ENCODE measurements at regions not wholly inside any gene's neighbourhood (a gene's known extent, or its start where the extent isn't known, plus 50 kb on each side); places are given as distances from the start of the nearest gene placed in this dataset.
"Not testable (repeated sequence)": the region's sequence is repeated elsewhere in the genome, so short reads cannot be mapped to it uniquely, and the experiment has no call there.

DNA sequence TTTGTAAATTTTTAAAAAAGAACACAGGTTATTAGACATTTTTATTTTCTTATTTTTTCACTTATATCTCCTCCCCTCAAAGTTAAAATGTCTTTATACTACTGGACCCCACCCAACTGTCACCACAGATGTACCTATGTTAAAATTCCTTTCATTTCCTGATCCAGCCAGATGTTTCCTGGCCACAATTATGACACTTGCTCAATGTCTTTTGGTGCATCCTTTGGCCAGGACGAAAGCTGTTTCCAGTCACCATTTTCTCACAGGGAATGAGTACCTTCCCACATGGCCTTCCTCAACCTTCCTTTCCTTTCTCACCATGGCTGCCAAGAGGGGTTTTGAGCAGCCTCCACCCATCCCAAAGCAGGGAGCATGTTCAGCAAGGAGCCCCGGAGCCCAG lies 365.7 kb upstream of the MAF start:
- no peak for DNase-seq

- DNase-seq, result no peak
Observed at GRCh38 chr16:79965718-79966117, 365.2 kb upstream of the MAF start.

- no peak for DNase-seq
Observed at GRCh38 chr16:79964104-79964503, 363.6 kb upstream of the MAF start.

DNA sequence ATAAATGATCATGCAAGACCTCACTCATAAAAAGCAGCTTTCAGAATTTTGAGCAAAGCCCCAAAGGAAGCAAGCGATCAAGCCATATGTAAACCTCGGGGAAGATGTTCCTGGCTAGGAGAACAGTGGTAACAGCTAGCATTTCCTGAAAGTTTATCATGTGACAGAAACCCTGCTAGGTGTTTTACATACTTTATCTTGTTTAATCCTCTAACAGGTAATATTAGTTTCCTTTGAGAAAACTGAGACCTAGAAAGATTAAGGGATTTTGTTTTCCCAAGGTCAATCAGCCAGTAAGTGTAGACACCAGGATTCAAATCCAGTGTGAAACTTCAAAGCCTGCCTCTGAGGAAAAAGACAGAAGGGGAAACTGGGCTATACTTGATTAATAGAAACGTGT lies 362.4 kb upstream of the MAF start:
- DNase-seq, result no peak

DNA sequence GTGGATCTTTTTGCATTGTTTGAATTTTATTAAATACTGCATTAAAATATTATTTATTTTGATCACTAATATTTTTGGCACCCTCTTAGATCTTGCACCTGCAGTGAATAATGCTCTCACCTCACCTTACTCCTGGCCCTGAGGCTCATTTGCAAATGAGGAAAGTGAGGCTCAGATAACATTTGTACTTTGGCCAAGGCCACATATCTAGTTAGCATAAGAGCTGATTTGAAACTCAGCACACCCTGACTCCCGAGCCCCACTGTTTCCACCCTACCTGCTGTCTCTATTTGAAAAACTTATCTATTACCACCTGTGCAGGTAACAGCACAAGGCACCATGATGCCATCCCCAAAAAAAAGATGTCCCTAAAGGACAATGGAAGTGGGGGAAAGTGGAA lies 358.7 kb upstream of the MAF start:
- no peak for DNase-seq

DNA sequence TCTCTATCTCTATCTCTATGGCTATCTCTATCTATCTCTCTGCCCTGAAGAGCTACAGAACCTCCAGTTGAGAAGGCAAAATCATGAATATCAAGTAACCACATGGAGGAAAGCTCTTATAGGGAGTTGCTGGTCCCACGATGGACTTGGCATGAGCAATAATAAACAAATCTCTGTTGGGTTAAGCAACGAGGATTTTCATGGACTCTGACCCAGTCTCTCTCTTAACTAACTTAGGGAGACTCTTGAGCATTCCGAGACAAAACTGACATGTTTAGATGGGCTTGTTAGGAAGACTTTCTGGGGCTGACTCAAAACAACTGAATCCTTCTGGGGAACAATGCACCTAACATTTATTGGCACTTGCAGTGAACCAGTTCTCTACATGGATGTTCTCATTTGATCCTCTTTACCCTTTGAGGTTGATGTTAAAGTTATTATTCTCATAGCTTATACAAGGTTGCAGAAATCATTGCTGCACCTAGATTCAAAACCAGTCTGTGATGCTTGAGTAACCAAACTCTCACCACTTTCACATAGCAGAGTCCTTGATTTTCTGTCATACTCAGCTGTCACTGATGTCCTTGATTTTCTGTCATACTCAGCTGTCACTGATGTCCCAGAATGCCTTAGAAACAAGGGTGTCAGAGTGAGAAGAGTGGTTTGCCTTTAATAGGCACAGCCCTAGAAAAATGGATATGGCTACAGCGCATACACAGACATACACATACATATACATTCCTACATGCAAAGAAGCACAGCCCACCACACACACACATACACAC lies 354.6 kb upstream of the MAF start:
- DNase-seq, result no peak

DNA sequence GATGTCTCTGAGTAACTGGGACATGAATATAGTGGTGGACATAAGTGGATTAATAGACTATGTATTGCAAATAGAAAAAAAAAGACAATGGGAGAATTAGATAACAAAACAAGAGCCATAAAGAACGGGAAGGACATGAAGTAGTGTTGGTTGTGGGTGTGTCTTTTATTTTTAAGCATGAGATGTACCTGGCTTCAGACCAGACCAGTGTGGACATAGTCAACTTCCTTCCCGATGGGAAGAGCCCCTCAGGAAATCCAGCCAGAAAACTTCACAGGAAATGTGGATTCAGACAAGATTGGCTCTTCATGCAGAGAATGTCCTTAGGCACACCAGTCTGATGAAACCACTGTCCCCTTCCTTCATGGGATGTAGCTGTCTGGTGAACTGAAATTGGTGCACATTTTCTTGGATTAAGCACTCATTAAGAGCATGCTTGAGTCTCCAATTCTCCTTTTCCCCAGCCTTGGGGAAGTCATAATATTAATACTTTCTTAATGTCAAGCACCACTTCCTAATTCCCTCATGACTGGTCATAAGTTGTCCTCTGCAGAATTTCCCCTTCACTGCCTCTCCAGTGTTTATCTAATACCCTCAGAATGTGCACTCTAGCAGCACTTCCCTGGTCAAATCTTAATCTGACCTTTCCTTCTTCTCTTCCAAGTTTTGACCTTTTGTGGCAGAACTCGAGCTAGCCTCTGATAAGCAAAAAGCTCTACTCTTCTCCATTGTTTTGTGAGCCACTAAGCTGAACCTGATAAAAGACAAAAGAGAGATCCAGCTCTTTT lies 350.6 kb upstream of the MAF start:
- DNase-seq, result no peak

DNA sequence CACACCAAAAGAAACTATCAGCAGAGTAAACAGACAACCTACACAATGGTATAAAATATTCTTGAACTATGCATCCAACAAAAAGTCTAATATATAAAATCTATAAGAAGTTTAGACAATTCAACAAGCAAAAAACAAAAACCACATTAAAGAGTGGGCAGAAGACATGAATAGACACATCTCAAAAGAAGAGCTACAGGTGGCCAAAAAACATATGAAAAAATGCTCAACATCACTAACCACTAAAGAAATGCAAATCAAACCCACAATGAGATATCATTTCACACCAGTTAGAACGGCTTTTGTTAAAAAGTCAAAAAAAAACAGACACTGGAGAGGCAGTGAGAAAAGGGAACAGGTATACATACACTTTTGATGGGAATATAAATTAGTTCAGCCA lies 348.9 kb upstream of the MAF start:
- DNase-seq, result no peak

GRCh38 chr16:79947771-79948170 lies 347.2 kb upstream of the MAF start:
- DNase-seq, result no peak

- no peak for DNase-seq
Observed at GRCh38 chr16:79946252-79946651, 345.7 kb upstream of the MAF start.

- DNase-seq, result no peak
Observed at GRCh38 chr16:79943736-79944135, 343.2 kb upstream of the MAF start.

DNA sequence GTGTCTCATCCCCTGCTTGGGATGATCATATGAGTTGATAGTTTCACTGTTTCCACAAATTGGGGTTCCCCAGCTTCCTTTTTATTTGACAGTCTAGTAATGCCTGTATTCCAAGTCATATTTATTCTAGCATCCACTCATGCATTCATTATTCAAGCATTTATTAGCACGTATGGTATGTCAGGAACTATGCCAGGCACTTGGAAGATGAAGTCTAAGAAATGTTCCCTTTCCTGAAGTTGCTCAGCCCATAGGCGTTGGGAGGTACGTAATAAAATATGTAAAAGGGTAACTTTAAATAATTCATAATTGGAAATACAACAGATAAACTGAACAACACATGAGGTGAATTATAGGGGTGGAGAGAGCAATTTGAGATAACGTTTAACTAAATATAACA lies 338.0 kb upstream of the MAF start:
- DNase-seq, result no peak

GRCh38 chr16:79937671-79938070 lies 337.1 kb upstream of the MAF start:
- not testable (repeated sequence) for DNase-seq

GRCh38 chr16:79933603-79934002 lies 333.1 kb upstream of the MAF start:
- DNase-seq, result no peak

DNA sequence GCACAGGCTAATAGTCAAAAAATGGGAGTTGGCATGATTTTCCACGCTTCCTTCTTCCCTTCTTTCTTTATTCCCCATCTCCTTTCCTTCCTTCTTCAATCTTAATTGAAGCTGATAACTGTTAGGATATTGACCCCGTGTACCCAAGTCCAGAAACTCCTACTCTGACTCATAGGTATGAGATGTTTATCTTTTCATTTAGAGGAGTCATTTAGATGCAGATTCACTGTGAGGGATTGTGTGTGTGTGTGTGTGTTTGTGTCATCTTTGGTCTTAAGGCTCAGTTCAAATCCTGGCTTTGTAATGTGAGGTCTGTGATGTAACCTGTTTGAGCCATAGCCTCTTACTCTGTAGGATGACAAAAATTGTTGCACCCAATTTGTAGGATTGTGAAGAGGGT lies 332.0 kb upstream of the MAF start:
- DNase-seq, result no peak

GRCh38 chr16:79931721-79932120 lies 331.2 kb upstream of the MAF start:
- no peak for DNase-seq

DNA sequence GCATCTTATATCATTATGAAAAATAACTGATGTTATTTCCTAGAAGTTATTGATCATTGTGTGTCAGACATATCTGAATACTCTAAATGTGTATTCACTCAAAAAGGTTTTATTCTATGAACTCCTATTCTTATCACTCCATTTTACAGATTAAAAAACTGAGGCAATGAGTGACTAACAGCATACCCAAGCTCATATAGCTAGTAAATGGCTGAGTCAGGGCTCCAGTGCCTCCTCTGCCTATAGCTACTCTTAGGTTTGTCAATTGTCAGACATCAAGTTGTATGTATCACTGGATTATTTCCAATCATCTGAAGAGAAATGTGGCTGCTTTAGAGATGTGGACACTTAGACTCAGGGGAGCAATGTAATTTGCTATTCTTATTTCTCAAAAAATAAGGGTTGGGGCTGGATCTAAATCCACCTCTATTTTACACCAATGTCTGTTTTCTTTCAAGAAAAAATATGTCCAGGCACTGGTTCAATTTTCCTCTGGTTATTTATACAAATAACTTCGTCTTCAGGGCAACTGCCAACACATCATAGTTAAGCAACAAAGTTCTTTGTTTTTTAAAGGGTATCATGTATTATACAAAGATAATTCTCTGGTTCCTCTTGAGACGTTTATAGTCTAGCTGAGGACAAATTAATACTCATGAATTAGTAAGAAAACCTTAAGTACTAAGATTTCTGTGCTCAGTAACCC lies 328.9 kb upstream of the MAF start:
- DNase-seq, result no peak

- no peak for DNase-seq
Observed at GRCh38 chr16:79928142-79928873, 327.8 kb upstream of the MAF start.

DNA sequence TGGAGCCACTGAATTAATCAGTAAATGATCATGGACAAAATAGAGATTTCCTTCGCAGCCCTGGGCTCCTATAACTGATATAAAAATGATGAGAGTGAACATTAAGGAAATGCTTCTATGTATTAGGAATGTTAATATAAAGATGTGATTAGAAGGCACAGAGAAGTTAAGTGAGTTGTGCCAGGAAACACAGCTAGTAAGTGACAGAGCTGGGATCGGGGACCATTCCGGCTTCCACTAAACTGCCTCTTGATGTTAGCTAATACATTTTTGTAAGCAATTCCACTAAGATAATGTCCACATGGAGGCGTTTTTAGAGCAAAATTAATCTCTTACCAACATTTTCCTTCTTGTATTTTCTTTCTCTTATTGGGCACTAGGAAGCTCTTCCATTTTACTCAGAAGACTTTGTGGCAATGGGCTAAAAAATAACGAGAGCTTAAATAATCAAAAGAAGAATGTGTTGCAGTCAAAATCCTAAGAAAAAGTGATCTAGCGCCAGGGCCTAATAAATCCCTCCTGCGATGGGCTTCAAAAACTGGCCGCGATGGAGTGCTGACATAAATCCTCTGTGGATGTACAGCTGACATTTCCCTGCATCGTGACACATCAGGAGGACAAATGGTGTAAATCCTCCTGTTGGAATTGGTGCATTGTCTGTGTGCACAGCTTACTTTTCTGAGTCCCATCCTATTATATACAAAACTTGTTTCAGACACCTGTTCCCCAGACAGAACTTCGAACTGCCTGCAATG lies 326.1 kb upstream of the MAF start:
- no peak for DNase-seq

DNA sequence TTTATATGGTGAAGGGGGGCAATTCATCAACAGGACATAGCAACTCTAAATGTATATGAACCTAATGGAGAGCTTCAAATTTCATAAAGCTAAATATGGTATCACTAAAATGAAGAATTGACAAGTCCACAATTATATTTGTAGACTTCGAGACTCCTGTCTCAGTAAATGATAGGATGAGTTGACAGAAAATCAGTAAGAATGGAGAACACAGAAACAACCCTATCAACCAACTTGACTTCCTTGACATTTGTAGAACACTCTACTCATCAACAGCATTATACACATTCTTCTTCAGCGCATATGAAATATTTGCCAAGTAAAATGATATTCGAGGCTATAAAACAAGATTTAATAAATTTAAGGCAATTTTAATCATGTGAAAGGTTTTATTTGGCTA lies 322.9 kb upstream of the MAF start:
- no peak for DNase-seq

GRCh38 chr16:79920685-79921084 lies 320.1 kb upstream of the MAF start:
- no peak for DNase-seq

DNA sequence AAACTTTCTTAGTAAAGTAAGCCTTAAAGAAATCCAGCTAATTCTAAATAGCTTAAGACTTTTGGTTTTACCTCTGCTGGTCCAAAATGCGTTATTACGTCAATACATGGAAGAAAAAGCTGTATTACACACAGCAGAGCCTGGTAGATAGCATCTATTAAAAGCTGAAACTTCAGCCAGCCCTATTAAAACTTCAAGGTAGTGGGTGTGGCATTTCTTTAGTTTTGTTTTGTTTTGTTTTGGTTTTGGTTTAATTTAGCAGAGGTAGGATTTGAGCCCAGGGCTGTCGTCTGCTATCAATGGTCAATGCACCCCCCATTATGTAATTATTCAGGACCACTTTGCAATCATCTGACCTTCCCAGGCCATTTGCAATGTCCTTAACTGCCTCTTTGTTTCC lies 318.4 kb upstream of the MAF start:
- DNase-seq, result no peak

Data from stimulated activated CD8-positive, alpha-beta memory T cell treated with anti-CD3 and anti-CD28 coated beads, Interleukin-4, amount 100 ng/mL, for 48 hours (primary cell).